ENCODE measurements at regions not wholly inside any gene's neighbourhood (a gene's known extent, or its start where the extent isn't known, plus 50 kb on each side); places are given as distances from the start of the nearest gene placed in this dataset.

- no peak for DNase-seq (ENCODE audit: low read depth)
Observed at GRCh38 chr12:111310076-111310870, 58.6 kb downstream of the PHETA1 start.

DNA sequence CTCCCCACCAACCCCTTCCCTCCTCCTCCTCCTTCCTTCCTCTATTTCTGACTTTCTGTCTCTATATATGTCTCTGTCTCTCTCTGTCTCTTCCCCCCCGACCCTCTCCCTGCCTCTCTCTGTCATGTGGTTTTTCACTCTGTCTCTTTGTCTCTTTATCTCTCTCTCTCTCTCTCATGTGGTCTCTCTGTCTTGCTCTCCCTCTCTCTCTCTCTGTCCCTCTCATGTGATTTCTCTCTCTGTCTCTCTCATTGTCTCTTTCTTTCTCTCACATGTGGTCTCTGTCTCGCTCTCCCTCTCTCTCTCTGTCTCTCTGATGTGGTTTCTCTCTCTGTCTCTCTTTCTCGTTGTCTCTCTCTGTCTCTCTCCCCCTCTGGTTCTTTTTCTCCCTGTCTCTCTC lies 59.3 kb downstream of the PHETA1 start:
- no peak for DNase-seq (ENCODE audit: low read depth)

GRCh38 chr12:111308473-111308872 lies 60.4 kb downstream of the PHETA1 start:
- DNase-seq (ENCODE audit: low read depth): no peak

DNA sequence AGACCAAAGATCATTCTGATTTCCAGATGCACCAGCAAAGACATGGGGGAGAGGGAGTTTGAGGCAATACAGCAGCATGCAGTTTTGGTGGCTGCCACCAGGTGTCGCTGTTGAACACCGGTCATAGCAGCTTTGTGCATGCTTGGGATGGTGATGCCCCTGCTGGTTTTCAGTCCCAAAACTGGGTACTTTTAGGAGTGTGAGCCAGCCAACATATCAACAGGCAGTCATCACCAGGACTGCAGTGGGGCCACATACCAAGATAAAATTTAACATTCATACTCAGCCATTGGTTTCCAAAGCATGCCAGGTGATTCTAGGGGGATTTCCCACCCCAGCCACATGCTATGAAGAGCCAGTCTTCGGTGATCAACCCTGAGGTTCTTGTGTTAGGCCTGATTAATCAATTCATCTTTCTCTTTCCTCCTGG lies 64.2 kb downstream of the PHETA1 start:
- DNase-seq (ENCODE audit: low read depth): no peak

GRCh38 chr12:111303531-111303930 lies 65.4 kb downstream of the PHETA1 start:
- DNase-seq (ENCODE audit: low read depth): no peak

GRCh38 chr12:111298582-111299436 lies 70.1 kb downstream of the PHETA1 start:
- DNase-seq (ENCODE audit: low read depth): peak; percentile 8

- DNase-seq (ENCODE audit: low read depth): no peak
Observed at GRCh38 chr12:111297703-111298426, 71.0 kb downstream of the PHETA1 start.

DNA sequence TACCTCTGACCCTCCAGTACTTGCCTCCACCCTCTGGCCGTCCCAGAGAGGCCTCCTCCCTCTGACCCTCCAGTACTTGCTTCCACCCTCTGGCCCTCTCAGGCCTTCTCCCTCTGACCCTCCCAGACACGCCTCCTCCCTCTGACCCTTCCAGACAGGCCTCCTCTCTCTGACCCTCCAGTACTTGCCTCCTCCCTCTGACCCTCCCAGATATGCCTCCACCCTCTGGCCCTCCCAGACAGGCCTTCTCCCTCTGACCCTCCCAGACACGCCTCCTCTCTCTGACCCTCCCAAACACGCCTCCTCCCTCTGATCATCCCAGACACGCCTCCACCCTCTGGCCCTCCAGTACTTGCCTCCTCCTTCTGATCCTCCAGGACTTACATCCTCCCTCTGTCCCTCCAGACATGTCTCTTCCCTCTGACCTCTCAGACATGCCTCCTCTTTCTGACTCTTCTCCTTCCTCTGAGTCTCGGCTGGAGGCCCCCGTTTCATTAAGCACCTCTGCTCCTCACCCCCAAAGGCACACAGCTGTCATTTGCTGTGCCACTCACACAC lies 71.9 kb downstream of the PHETA1 start:
- no peak for DNase-seq (ENCODE audit: low read depth)

DNA sequence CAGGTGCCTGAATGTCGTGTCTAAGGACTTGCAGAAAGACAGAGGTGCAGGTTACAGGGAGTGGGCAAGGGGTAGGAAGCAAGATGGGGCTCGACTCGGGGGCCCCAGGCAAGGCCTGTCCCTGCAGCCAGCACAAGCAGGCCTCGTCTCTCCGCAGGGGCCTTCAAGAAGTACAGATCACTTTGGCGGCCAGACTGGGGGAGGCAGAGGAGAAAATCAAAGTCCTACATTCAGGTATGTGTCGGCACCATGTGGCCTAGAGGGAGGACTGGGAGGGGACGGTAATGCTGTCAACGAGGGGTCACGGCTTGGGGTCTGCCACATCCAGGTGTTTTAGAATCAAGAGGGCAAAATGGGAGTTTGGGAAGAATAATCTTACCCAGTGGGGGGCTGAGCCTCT lies 73.7 kb downstream of the PHETA1 start:
- no peak for DNase-seq (ENCODE audit: low read depth)

DNA sequence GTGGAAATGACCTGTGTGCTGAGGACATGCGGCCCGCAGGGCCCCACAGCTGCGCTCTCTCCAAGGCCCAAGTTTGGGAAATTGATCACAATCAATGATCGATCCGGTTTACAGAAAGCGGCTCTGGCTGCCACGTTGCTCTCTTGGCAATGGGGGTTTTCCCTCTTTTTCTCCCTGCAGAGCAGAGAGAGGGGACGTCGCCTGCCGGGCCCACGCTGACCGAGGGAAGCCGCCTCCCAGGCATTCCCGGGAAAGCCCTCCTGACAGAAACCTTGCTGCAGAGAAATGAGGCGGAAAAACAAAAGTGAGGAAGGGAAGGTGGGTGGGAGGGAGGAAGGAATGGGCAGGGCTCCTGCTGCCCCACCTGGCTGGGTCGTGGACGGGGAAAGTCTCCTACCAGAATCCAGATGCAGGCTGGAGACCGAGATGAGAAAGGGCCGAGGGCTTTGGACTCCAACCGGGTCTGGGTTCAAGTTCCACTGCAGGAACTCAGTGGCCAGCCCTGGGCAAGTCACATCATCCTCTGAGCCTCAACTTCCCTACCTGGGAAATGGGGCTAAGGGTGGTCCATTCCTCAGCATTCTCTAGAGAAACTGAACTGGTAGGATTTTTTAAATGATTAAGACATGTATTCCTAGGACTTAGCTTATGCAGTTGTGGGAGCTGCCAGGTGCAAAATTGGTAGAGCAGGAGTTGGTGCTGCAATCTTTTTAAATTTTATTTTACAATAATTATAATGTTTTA lies 75.5 kb downstream of the PHETA1 start:
- no peak for DNase-seq (ENCODE audit: low read depth)

GRCh38 chr12:111291357-111291756 lies 77.5 kb downstream of the PHETA1 start:
- DNase-seq (ENCODE audit: low read depth): no peak

DNA sequence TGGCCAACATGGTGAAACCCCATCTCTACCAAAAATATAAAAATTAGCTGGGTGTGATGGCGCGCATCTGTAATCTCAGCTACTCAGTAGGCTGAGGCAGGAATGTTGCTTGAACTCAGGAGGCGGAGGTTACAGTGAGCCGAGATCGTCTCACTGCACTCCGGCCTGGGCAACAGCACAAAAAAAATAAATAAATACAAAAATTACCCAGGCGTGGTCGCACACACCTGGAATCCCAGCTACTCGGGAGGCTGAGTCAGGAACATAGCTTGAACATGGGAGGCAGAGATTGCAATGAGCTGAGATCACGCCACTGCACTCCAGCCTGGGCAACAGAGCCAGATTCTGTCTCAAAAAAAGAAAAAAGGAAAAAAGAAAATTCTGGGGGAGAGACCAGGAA lies 80.1 kb downstream of the PHETA1 start:
- DNase-seq (ENCODE audit: low read depth): no peak

- DNase-seq (ENCODE audit: low read depth): no peak
Observed at GRCh38 chr12:111287125-111287900, 81.6 kb downstream of the PHETA1 start.

GRCh38 chr12:111285200-111285599 lies 83.7 kb downstream of the PHETA1 start:
- DNase-seq (ENCODE audit: low read depth): no peak

- no peak for DNase-seq (ENCODE audit: low read depth)
Observed at GRCh38 chr12:111284709-111285108, 84.2 kb downstream of the PHETA1 start.

GRCh38 chr12:111283966-111284365 lies 84.9 kb downstream of the PHETA1 start:
- DNase-seq (ENCODE audit: low read depth): no peak

- no peak for DNase-seq (ENCODE audit: low read depth)
Observed at GRCh38 chr12:111283521-111283920, 85.4 kb downstream of the PHETA1 start.

DNA sequence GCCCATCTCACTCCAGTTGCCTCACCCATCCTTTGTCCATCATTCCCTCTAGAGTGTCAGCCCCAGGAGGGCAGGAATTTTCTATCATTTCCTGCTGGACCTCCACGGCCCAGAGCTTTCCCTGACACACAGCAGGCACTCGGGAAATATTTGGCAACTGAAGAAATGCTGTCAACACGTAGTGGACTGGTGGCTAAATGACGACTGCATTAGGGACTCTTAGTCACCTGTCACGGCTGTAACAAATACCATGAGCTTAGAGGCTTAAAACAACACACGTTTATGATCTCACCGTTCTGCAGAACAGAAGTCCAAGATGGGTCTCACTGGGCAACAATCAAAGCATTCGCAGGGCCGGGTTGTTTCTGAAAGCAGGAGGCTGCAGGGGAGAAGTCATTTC lies 91.3 kb downstream of the PHETA1 start:
- DNase-seq (ENCODE audit: low read depth): no peak

- no peak for DNase-seq (ENCODE audit: low read depth)
Observed at GRCh38 chr12:111276146-111276545, 92.7 kb downstream of the PHETA1 start.

DNA sequence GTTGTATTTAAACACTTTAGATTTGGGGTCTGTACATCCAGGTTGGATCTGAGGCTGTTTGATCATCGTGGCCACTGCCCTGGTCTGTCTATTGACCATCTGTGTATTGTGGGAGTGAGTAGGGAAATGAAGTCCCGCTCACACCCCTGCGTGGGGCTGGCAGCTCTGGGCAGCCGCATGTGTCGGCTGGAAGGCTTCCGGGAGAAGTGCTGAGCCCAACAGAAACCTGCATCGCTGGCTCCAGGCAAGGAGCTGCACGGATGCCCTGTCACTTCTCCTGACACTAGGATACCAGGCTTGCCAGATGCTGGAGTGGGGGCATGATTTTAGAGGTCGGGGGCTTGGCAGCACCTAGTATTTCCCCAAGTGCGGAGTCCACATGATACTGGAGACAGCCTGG lies 93.6 kb downstream of the PHETA1 start:
- no peak for DNase-seq (ENCODE audit: low read depth)

- DNase-seq (ENCODE audit: low read depth): no peak
Observed at GRCh38 chr12:111274777-111275176, 94.1 kb downstream of the PHETA1 start.
